ENCODE measurements at regions not wholly inside any gene's neighbourhood (a gene's known extent, or its start where the extent isn't known, plus 50 kb on each side); places are given as distances from the start of the nearest gene placed in this dataset.
"Not testable (repeated sequence)": the region's sequence is repeated elsewhere in the genome, so short reads cannot be mapped to it uniquely, and the experiment has no call there.

DNA sequence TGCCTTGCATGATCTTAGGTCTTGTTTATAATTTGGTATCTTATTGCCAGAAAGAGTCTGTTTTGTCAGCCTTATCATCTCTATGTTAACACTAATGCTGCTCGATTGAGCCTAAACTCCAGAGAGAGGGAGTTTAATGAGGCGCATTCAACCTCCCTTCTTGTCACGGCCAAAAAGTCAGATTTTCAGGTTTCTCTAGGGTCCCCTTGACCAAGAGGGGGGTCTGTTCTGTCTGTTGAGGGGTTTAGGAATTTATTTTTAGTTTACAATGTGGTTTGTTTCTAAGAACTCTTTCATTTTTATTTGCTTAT, 285.7 kb upstream of the VWC2 start:
- DNase-seq: no peak

DNA sequence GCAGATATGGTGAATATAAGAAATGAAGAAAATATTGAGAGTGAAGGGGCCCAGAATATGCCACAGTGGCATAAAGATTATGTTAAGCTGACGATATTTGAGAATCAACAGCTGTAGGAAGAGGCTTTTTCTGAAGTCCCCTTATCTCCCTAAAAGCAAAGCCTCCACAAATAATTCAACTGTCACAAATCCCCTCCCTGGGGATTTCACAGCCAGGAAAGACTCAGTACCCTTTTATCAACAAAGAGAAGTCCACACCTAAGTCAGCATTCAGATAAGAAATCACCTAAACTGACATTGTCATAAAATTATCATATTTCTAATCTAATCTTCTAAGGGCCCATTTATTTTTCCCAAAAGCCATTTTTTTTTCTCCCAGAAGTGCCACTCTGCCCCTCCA, 284.9 kb upstream of the VWC2 start:
- no peak for DNase-seq

GRCh38 chr7:49497471-49497870, 276.0 kb upstream of the VWC2 start:
- DNase-seq: no peak

- no peak for DNase-seq
Measured at GRCh38 chr7:49500741-49501140, 272.7 kb upstream of the VWC2 start.

DNA sequence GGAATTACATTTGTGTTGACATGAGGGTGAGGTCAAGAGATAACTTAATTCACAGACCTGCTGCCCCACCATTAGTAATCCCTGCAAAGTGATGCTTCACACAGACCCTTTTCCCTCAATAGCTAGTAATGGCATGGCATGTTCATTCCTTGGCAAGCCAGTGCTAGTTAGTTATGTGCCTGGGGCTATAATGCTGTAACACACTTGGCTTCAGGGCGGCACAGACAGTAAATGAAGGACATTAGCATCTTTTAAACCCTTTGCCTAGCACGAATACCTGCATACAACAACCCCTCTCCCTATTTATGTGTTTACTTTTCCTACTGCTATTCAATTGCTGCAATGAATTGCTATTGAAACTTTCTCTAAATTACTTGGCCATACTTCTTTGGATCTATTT, 266.2 kb upstream of the VWC2 start:
- not testable (repeated sequence) for DNase-seq

DNA sequence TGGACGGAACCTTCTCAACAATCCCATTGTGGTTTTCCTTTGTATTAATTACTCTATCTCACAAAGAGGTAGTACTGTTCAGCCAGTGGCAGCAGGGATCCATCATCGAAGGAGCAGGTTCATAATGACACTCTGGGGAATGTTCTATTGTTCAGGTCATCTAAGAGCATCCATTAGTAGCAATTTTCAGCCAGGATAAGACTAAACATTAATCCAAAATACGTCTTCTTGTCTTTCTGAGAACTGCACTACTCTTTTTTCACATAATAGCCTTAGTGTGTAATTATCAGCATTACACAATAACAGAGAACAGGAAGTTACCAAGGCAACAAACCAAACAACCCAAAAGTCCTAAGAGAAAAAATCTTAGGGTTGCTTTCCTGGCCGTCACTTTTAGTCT, 259.5 kb upstream of the VWC2 start:
- no peak for DNase-seq

DNA sequence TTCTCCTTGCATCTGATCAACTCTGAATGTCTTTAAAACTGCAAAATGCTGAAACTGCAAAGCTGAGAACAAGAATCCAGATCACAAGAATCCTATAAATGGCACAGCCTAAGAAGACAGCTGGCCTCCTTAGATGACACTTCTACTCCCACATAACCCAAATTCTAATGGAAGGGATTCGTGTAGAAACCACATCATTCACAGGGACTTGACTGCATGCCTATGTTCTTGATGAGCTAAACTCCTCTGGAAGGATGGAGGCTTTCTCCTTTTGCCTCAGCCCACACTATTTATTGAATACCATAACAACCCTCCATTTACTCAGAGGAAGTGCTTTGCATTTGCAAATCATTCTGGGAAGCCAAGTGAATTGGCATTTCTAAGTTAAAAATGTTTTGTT, 252.5 kb upstream of the VWC2 start:
- DNase-seq: no peak

- DNase-seq: no peak
Measured at GRCh38 chr7:49522111-49522510, 251.3 kb upstream of the VWC2 start.

DNA sequence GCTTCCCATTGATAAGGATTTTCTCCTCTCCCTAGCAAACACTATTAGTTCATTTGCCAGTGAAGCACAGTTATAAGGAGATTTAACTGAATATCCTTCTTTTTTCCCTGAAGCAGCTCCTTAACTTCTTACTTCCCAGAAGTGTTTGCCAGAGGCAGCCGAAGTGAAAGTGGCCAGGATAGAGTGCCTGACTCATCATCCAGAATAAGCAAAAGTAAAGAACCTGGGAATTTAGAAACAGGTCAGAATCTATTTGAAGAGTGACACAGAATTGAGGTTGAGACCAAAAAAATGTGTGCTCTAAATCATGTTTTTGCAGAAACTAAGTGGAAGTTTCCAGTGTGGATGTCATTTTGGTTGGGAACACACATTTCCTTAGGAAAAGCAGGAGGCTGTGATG, 249.6 kb upstream of the VWC2 start:
- no peak for DNase-seq

DNA sequence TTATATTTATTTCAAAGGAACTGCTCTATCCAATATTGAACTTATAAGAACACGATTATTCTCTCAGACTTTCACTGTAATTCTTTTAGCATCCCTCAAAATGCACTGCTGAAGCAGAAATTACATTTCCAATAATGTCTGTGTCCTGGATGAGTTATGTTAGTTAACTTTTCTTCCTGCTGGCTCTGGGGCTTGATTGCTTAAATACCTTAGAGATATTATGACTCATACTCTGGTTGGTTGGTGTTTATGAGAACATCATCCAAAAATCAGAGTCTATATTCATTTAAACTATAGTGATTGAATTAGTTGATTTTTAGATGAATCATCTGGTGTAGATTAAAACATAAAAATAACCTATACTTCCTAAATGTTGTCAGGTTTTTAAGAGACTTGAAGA, 246.3 kb upstream of the VWC2 start:
- DNase-seq: no peak

DNA sequence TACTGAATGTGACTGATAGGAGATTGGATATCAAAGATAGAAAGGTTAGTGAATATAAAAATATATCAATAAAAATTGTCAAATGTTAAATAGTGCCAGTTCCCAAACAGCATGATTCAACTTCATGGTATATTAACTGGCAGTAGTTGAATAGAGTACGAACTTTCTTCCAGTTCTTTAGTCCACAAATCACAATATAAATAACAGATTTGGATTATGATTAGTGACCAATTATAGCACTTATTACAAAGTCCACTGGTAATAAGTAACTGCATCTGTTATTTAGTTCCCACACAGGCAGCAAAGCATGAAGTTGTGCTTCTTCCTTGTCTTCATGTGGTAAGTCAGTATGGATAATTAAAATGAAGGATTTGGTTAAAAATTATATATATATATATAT, 243.0 kb upstream of the VWC2 start:
- no peak for DNase-seq

DNA sequence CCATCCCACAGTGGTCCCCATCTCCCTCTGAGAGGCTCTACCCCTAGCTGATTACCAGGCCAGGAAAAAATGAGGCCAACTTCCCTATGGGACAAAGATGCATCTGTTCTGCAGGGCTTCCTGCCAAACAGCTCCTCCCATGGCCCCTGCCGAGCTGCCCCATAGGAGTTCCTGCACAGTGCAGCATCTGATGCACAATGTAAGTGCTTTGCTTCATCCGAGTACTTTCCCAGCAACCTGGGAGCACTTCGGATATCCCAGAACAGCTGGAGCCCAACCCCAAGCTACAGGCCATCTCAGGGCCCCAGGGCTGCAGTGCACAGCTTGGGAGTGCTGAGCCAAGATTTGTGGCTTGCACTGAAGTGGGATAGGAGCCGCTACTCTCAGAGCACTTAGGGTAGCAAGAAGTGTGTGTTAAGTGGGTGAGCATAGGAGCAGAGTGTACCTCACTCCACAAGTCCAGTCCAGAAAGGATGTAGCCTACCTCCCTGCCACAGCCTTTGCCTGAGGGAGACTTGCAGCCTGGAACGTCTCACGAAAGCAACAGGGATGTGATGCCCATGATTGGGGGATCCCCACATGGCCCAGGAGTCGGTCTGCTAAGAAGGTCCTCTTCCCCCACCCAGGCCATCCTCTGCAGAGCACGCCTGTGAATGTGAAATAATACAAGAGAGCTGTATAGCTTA, 209.6 kb upstream of the VWC2 start:
- DNase-seq: no peak

DNA sequence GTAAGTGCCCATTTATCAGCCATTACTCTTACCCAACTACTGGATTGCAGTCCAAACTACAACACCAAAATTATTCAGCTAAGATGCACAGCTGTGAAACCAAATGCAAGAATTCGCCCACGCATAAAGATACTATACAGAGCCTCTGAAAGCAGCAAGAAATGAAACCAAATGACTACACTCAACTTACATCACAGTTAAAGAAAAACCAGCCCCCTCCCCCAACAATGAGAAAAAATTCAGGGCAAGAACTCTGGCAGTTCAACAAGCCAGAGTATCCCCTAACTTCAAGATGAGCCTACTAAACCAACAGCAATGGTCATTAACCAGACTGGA, 209.1 kb upstream of the VWC2 start:
- no peak for DNase-seq

GRCh38 chr7:49577576-49577975, 195.9 kb upstream of the VWC2 start:
- no peak for DNase-seq

DNA sequence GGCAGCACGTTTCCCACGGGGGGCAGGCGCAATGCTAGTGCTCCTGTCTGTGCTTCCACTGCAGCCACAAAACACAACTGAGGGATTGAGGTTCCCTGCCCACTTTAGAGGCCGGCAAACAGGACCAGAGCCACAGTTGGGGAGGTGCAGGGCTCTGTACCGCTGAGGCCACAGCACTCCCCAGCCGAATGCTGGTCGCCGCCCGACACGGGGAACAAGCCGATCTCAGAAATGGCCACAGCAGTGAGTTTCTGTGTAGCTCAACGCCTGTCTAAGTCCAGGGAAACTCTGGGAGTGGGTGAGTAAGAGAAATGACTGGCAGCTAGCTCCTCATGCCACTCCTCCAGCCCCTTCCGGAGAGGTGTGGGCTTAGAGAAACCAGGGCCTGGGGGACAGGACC, 194.0 kb upstream of the VWC2 start:
- no peak for DNase-seq

- DNase-seq: no peak
Measured at GRCh38 chr7:49580000-49580399, 193.4 kb upstream of the VWC2 start.

- DNase-seq: no peak
Measured at GRCh38 chr7:49580761-49581160, 192.7 kb upstream of the VWC2 start.

DNA sequence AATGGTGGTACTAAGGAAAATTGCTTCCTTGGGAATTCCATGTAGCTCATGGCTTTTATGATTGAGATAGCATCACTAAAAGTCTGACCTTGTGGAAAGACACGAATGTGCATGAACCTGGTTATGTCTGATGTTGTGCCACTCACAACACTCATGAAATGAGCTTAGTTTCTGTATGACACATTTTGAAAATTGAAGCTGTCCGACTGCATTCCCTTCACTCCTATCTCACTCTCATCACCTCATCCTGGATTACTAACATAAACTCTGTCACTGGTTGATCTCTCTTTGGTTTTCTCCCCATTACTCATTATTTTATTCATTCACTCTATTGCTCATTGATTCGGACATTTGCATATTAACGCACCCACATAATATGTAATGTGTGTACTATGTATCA, 190.0 kb upstream of the VWC2 start:
- no peak for DNase-seq

GRCh38 chr7:49596701-49597491, 176.5 kb upstream of the VWC2 start:
- DNase-seq: no peak

DNA sequence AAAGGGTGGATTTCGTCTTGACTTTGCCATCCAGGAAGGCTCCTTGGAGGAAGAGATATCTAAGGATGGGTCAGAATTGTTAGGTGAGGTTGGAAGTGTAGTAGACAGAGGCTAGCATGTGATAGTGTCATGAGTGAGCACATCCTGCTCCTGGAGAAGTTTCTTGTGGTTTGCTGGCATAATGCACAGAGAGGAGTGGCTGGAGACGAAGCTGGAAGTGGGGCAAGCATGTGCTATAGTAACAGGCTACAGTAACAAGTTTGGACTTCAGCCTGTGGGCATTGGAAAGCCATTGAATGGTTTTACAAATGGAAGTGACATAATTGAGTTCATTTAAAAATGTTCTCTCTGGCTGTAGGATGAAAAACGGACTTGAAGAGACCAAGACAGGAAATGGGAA, 175.6 kb upstream of the VWC2 start:
- no peak for DNase-seq

GRCh38 chr7:49611951-49612350, 161.5 kb upstream of the VWC2 start:
- DNase-seq: no peak

DNA sequence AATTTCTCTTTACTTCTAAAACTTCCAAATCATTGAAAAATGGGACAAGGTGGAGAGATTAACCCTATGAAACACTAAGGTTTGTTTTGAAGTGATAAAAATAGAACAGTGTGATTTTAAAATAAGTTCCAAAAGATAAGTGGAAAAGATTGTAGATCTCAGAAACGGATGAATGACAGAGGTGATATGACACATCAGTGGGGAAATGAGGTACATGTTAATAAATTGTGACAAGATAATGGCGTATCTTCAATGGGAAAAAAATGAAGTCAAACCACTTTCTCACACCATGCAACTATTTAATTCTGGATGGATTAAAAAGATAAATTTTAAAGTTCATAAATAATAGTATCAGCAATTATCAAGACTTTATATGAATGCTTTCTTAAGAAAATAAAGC, 159.7 kb upstream of the VWC2 start:
- DNase-seq: no peak

GRCh38 chr7:49614974-49615373, 158.5 kb upstream of the VWC2 start:
- DNase-seq: not testable (repeated sequence)

DNA sequence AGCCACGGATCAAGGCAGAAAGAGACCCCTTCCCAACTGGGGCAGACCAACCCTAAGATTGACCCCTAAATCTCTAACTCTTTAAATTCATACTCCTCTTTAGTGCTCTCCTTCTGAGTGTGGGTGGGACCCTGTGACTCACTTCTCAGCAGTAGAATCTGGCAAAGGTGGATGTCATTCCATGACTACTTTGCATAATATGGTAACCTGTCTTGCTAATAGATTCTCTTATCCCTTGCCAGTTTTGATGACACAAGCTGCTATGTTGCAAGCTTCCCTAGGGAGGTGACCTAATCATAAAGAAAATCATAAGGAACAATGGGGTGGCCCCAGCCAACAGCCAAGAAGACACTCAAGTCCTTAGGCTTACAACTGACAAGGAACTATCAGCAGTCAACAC, 155.4 kb upstream of the VWC2 start:
- DNase-seq: no peak

- no peak for DNase-seq
Measured at GRCh38 chr7:49623943-49624342, 149.5 kb upstream of the VWC2 start.
